WTC11 (cell line): ENCODE measurements at regions not wholly inside any gene's neighbourhood (a gene's known extent, or its start where the extent isn't known, plus 50 kb on each side); places are given as distances from the start of the nearest gene placed in this dataset.
A peak's percentile ranks its signal among the peaks of the same experiment; 100 is the strongest.

Experiments used
- ATAC-seq: fragments of 200-7000 bp; cut with Tn5 transposase; 2 replicates; pipeline ENCODE4 v1.10.0; 2021; ENCODE audit warnings: mild to moderate bottlenecking, moderate library complexity
- CTCF ChIA-PET: fragments of 300-600 bp; sonication (Branson Sonifier 250); formaldehyde crosslinking; loops from one replicate; lab custom pipeline; 2021; ENCODE audit warnings: antibody characterized with exemption; lab: Charles Lee
- POLR2A ChIA-PET: fragments of 350-600 bp; sonication (Branson Sonifier 250); formaldehyde crosslinking; loops from one replicate; lab custom pipeline; 2021; ENCODE audit warnings: antibody characterized with exemption; lab: Charles Lee
- DNase-seq: peaks from one replicate; pipeline ENCODE4 v3.0.0; 2021; ENCODE audit warnings: low spot score
- H3K27ac Mint-ChIP-seq: 2 replicates; pipeline ENCODE4 v1.8.0; 2021; ENCODE audit warnings: mixed read lengths
- H3K27me3 Mint-ChIP-seq: 2 replicates; pipeline ENCODE4 v1.8.0; 2021; ENCODE audit warnings: low read depth, mild to moderate bottlenecking, moderate library complexity, mixed read lengths
- H3K36me3 Mint-ChIP-seq: 2 replicates; pipeline ENCODE4 v1.8.0; 2021; ENCODE audit warnings: mixed read lengths
- H3K4me1 Mint-ChIP-seq: 2 replicates; pipeline ENCODE4 v1.8.0; 2022; ENCODE audit warnings: mixed read lengths
- H3K4me3 Mint-ChIP-seq: 2 replicates; pipeline ENCODE4 v1.8.0; 2021; ENCODE audit warnings: mild to moderate bottlenecking, moderate library complexity, mixed read lengths
- H3K9me3 Mint-ChIP-seq: 2 replicates; pipeline ENCODE4 v1.8.0; 2021; ENCODE audit warnings: mixed read lengths
- ATF1 ChIP-seq: sonication (generic); formaldehyde crosslinking; IDR thresholded peaks from 2 replicates; pipeline ENCODE4 v1.8.1; 2023; ENCODE audit warnings: mild to moderate bottlenecking, moderate library complexity, missing genetic modification reagents
- FOXK1 ChIP-seq: sonication (generic); formaldehyde crosslinking; IDR thresholded peaks from 2 replicates; pipeline ENCODE4 v1.8.0; 2022; ENCODE audit warnings: mild to moderate bottlenecking, moderate library complexity, missing genetic modification reagents
- GABPB1 ChIP-seq: sonication (generic); formaldehyde crosslinking; IDR thresholded peaks from 2 replicates; pipeline ENCODE4 v1.8.1; 2023; ENCODE audit warnings: mild to moderate bottlenecking, missing genetic modification reagents
- HMGA2 ChIP-seq: fragments of 250-450 bp; sonication (Bioruptor Pico); IDR thresholded peaks from 2 replicates; pipeline ENCODE4 v1.4.0; 2021; ENCODE audit warnings: mild to moderate bottlenecking, moderate library complexity
- IRF2 ChIP-seq: sonication (generic); formaldehyde crosslinking; IDR thresholded peaks from 2 replicates; pipeline ENCODE4 v1.8.0; 2022; ENCODE audit warnings: low read depth, missing genetic modification reagents, borderline replicate concordance
- KAT7 ChIP-seq: sonication (generic); formaldehyde crosslinking; IDR thresholded peaks from 2 replicates; pipeline ENCODE4 v1.8.1; 2023; ENCODE audit warnings: missing genetic modification reagents, mild to moderate bottlenecking, borderline replicate concordance
- TEAD1 ChIP-seq: sonication (generic); formaldehyde crosslinking; IDR thresholded peaks from 2 replicates; pipeline ENCODE4 v1.8.0; 2022; ENCODE audit warnings: mild to moderate bottlenecking, missing genetic modification reagents
- TEAD4 ChIP-seq: sonication (generic); formaldehyde crosslinking; IDR thresholded peaks from 2 replicates; pipeline ENCODE4 v1.8.0; 2022; ENCODE audit warnings: mild to moderate bottlenecking, missing genetic modification reagents
- ZBTB21 ChIP-seq: sonication (generic); formaldehyde crosslinking; IDR thresholded peaks from 2 replicates; pipeline ENCODE4 v1.8.1; 2023; ENCODE audit warnings: mild to moderate bottlenecking, missing genetic modification reagents, borderline replicate concordance
- ZNF138 ChIP-seq: sonication (generic); formaldehyde crosslinking; conservative IDR thresholded peaks from 2 replicates; pipeline ENCODE4 v1.8.1; 2022; ENCODE audit warnings: mild to moderate bottlenecking, moderate library complexity, missing genetic modification reagents
- ZNF232 ChIP-seq: sonication (generic); formaldehyde crosslinking; IDR thresholded peaks from 2 replicates; pipeline ENCODE4 v1.8.0; 2022; ENCODE audit warnings: mild to moderate bottlenecking, missing genetic modification reagents
- ZNF263 ChIP-seq: sonication (generic); formaldehyde crosslinking; IDR thresholded peaks from 2 replicates; pipeline ENCODE4 v1.8.1; 2022; ENCODE audit warnings: low read depth, mild to moderate bottlenecking, moderate library complexity, missing genetic modification reagents
- TF ChIP-seq, protein P1 (sequence below): sonication (generic); formaldehyde crosslinking; IDR thresholded peaks from 2 replicates; pipeline ENCODE4 v1.8.1; 2023; ENCODE audit warnings: mild to moderate bottlenecking, missing genetic modification reagents
- TF ChIP-seq, protein P2 (sequence below): sonication (generic); formaldehyde crosslinking; IDR thresholded peaks from 2 replicates; pipeline ENCODE4 v1.8.1; 2022; ENCODE audit warnings: low read depth, missing genetic modification reagents, borderline replicate concordance
- TF ChIP-seq, protein P3 (sequence below): sonication (generic); formaldehyde crosslinking; conservative IDR thresholded peaks from 2 replicates; pipeline ENCODE4 v1.8.1; 2023; ENCODE audit warnings: mild to moderate bottlenecking, low read depth, missing genetic modification reagents, moderate library complexity
- TF ChIP-seq, protein P4 (sequence below): fragments of 250-450 bp; sonication (Bioruptor Pico); IDR thresholded peaks from 2 replicates; pipeline ENCODE4 v1.9.0; 2021; ENCODE audit warnings: mild to moderate bottlenecking
- TF ChIP-seq, protein P5 (sequence below): sonication (generic); formaldehyde crosslinking; IDR thresholded peaks from 2 replicates; pipeline ENCODE4 v1.8.0; 2023; ENCODE audit warnings: missing genetic modification reagents
- TF ChIP-seq, protein P6 (sequence below): sonication (generic); formaldehyde crosslinking; IDR thresholded peaks from 2 replicates; pipeline ENCODE4 v1.8.0; 2022; ENCODE audit warnings: missing genetic modification reagents
- TF ChIP-seq, protein P7 (sequence below): sonication (generic); formaldehyde crosslinking; IDR thresholded peaks from 2 replicates; pipeline ENCODE4 v1.8.0; 2022; ENCODE audit warnings: mild to moderate bottlenecking, missing genetic modification reagents

DNA sequence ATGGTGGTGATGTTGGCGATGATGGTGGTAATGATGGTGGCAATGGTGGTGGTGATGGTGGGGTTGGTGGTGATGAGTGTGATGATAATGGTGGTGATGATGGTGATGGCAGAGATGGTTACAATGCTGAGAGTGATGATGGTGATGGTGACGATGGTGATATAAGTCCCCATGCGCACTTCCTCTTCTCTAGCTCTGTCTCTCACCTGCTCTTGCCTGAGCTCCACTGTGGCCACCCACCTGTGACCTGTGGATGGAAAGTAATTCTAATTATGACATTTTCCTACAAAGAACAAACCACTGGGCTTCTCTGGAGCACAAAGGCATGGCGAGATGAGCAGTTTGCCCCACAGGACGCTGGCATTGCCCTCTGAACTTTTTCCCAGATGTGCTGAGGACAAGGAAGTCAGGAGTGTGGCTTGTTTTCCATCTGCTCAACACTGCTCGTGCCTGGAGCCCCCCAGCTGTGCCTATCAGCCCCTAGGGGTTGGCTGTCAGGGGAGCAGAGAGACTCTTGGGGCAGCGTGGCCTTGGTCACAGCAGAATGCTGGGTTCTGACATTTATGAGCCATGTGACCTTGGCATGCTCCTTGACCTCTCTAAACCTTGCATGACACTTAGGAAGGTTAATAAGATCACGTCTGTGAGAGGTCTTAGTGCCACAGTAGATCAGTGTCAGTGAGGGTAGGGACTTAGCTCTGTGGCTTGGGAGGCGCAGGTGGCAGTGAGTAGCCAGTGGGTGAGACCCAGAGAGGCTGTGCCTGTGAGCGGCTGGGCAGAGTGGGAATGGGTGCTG is 68.4 kb downstream of the RRM2 start:
- no peak for DNase-seq
- 0 out of 2 replicates have a peak overlapping the region, but pooled peaks have one; percentile 41 for H3K27ac Mint-ChIP-seq

DNA sequence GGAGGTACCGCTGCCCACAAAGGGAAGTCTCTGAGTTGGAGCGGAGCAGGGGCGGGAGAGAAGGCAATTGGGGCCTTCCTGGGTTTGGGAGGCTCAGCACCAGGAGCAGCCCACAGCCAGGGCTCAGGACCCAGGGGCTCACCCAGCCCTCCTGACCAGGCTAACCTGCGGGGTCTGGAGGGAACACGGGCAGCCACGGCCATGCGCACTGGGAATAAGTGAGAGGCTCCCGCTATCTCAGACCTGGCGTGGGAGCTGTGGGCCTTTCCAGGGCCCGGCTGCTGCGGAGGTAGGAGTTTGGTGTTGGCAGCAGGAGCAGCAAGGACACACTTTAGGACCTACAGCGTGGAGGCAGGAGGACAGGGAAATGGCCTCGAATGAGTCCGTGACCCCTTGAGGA is 69.0 kb downstream of the RRM2 start:
- peaks cover 23% of the 10 kb centered on the region for H3K36me3 Mint-ChIP-seq
- no peaks in the 10 kb centered on the region for H3K4me1 Mint-ChIP-seq
- H3K27ac Mint-ChIP-seq = no peak overlapping the region
- TF ChIP-seq, protein P1, sequence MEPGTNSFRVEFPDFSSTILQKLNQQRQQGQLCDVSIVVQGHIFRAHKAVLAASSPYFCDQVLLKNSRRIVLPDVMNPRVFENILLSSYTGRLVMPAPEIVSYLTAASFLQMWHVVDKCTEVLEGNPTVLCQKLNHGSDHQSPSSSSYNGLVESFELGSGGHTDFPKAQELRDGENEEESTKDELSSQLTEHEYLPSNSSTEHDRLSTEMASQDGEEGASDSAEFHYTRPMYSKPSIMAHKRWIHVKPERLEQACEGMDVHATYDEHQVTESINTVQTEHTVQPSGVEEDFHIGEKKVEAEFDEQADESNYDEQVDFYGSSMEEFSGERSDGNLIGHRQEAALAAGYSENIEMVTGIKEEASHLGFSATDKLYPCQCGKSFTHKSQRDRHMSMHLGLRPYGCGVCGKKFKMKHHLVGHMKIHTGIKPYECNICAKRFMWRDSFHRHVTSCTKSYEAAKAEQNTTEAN = no peak
- TF ChIP-seq, protein P2, sequence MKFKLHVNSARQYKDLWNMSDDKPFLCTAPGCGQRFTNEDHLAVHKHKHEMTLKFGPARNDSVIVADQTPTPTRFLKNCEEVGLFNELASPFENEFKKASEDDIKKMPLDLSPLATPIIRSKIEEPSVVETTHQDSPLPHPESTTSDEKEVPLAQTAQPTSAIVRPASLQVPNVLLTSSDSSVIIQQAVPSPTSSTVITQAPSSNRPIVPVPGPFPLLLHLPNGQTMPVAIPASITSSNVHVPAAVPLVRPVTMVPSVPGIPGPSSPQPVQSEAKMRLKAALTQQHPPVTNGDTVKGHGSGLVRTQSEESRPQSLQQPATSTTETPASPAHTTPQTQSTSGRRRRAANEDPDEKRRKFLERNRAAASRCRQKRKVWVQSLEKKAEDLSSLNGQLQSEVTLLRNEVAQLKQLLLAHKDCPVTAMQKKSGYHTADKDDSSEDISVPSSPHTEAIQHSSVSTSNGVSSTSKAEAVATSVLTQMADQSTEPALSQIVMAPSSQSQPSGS (CRISPR knock-in tag) = no peak
- no peak for TF ChIP-seq IRF2 (CRISPR knock-in tag)
- TF ChIP-seq ATF1 (CRISPR knock-in tag) = no peak
- no peak for TF ChIP-seq KAT7 (CRISPR knock-in tag)
- no peak for TF ChIP-seq GABPB1 (CRISPR knock-in tag)
- TF ChIP-seq TEAD4 = no peak
- TF ChIP-seq, protein P3, sequence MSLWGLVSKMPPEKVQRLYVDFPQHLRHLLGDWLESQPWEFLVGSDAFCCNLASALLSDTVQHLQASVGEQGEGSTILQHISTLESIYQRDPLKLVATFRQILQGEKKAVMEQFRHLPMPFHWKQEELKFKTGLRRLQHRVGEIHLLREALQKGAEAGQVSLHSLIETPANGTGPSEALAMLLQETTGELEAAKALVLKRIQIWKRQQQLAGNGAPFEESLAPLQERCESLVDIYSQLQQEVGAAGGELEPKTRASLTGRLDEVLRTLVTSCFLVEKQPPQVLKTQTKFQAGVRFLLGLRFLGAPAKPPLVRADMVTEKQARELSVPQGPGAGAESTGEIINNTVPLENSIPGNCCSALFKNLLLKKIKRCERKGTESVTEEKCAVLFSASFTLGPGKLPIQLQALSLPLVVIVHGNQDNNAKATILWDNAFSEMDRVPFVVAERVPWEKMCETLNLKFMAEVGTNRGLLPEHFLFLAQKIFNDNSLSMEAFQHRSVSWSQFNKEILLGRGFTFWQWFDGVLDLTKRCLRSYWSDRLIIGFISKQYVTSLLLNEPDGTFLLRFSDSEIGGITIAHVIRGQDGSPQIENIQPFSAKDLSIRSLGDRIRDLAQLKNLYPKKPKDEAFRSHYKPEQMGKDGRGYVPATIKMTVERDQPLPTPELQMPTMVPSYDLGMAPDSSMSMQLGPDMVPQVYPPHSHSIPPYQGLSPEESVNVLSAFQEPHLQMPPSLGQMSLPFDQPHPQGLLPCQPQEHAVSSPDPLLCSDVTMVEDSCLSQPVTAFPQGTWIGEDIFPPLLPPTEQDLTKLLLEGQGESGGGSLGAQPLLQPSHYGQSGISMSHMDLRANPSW (CRISPR knock-in tag) = no peak

More for the DNA sequence above, 68.4 kb downstream of the RRM2 start:
- ATAC-seq = no peak
- Mint-ChIP-seq H3K36me3 (peaks cover 23% of the 10 kb centered on the region), H3K4me3 (no peak overlapping the region), H3K9me3 (peaks cover 19% of the 10 kb centered on the region), H3K4me1 (no peaks in the 10 kb centered on the region), H3K27me3 (no peaks in the 10 kb centered on the region)
- CTCF ChIA-PET = no interaction called here
- TF ChIP-seq, protein P4, sequence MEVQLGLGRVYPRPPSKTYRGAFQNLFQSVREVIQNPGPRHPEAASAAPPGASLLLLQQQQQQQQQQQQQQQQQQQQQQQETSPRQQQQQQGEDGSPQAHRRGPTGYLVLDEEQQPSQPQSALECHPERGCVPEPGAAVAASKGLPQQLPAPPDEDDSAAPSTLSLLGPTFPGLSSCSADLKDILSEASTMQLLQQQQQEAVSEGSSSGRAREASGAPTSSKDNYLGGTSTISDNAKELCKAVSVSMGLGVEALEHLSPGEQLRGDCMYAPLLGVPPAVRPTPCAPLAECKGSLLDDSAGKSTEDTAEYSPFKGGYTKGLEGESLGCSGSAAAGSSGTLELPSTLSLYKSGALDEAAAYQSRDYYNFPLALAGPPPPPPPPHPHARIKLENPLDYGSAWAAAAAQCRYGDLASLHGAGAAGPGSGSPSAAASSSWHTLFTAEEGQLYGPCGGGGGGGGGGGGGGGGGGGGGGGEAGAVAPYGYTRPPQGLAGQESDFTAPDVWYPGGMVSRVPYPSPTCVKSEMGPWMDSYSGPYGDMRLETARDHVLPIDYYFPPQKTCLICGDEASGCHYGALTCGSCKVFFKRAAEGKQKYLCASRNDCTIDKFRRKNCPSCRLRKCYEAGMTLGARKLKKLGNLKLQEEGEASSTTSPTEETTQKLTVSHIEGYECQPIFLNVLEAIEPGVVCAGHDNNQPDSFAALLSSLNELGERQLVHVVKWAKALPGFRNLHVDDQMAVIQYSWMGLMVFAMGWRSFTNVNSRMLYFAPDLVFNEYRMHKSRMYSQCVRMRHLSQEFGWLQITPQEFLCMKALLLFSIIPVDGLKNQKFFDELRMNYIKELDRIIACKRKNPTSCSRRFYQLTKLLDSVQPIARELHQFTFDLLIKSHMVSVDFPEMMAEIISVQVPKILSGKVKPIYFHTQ (CRISPR knock-in tag) = no peak
- TF ChIP-seq, protein P5, sequence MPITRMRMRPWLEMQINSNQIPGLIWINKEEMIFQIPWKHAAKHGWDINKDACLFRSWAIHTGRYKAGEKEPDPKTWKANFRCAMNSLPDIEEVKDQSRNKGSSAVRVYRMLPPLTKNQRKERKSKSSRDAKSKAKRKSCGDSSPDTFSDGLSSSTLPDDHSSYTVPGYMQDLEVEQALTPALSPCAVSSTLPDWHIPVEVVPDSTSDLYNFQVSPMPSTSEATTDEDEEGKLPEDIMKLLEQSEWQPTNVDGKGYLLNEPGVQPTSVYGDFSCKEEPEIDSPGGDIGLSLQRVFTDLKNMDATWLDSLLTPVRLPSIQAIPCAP (CRISPR knock-in tag) = no peak
- TF ChIP-seq, protein P6, sequence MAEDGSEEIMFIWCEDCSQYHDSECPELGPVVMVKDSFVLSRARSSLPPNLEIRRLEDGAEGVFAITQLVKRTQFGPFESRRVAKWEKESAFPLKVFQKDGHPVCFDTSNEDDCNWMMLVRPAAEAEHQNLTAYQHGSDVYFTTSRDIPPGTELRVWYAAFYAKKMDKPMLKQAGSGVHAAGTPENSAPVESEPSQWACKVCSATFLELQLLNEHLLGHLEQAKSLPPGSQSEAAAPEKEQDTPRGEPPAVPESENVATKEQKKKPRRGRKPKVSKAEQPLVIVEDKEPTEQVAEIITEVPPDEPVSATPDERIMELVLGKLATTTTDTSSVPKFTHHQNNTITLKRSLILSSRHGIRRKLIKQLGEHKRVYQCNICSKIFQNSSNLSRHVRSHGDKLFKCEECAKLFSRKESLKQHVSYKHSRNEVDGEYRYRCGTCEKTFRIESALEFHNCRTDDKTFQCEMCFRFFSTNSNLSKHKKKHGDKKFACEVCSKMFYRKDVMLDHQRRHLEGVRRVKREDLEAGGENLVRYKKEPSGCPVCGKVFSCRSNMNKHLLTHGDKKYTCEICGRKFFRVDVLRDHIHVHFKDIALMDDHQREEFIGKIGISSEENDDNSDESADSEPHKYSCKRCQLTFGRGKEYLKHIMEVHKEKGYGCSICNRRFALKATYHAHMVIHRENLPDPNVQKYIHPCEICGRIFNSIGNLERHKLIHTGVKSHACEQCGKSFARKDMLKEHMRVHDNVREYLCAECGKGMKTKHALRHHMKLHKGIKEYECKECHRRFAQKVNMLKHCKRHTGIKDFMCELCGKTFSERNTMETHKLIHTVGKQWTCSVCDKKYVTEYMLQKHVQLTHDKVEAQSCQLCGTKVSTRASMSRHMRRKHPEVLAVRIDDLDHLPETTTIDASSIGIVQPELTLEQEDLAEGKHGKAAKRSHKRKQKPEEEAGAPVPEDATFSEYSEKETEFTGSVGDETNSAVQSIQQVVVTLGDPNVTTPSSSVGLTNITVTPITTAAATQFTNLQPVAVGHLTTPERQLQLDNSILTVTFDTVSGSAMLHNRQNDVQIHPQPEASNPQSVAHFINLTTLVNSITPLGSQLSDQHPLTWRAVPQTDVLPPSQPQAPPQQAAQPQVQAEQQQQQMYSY (CRISPR knock-in tag) = no peak
- TF ChIP-seq ZNF263 (CRISPR knock-in tag) (no peak), FOXK1 (CRISPR knock-in tag) (no peak), TEAD4 (no peak), ZBTB21 (CRISPR knock-in tag) (no peak), TEAD1 (CRISPR knock-in tag) (no peak), HMGA2 (CRISPR knock-in tag) (no peak), ZNF138 (no peak), ZNF232 (CRISPR knock-in tag) (no peak)
- TF ChIP-seq, protein P7, sequence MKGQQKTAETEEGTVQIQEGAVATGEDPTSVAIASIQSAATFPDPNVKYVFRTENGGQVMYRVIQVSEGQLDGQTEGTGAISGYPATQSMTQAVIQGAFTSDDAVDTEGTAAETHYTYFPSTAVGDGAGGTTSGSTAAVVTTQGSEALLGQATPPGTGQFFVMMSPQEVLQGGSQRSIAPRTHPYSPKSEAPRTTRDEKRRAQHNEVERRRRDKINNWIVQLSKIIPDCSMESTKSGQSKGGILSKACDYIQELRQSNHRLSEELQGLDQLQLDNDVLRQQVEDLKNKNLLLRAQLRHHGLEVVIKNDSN (CRISPR knock-in tag) = no peak
- POLR2A ChIA-PET = no interaction called here

More for the DNA sequence above, 69.0 kb downstream of the RRM2 start:
- ATAC-seq (no peak), DNase-seq (no peak)
- Mint-ChIP-seq H3K27me3 (no peaks in the 10 kb centered on the region), H3K9me3 (peaks cover 19% of the 10 kb centered on the region), H3K4me3 (no peak overlapping the region)
- ChIA-PET CTCF (no interaction called here), POLR2A (no interaction called here)
